ENCODE measurements at regions not wholly inside any gene's neighbourhood (a gene's known extent, or its start where the extent isn't known, plus 50 kb on each side); places are given as distances from the start of the nearest gene placed in this dataset.
A peak's percentile ranks its signal among the peaks of the same experiment; 100 is the strongest.

GRCh38 chr2:236434593-236434992 lies 135.0 kb upstream of the ACKR3 start:
- H3K27ac ChIP-seq (ENCODE audit: low read depth, low read length), result no peak overlapping the region
- H3K4me3 ChIP-seq (ENCODE audit: low read depth, low read length), result no peak overlapping the region
- H3K36me3 ChIP-seq (ENCODE audit: control insufficient read depth, insufficient read depth, low read length), result peaks cover under 1% of the 10 kb centered on the region
- no peaks in the 10 kb centered on the region for H3K27me3 ChIP-seq (ENCODE audit: control insufficient read depth, insufficient read depth, low read length)
- H3K4me1 ChIP-seq (ENCODE audit: control insufficient read depth, insufficient read depth, low read length), result peaks cover 4% of the 10 kb centered on the region
- 100% methylated on average over 1 of the region's 3 CpGs for WGBS (ENCODE audit: insufficient coverage)
- DNase-seq (ENCODE audit: low read depth in 4 of 6, low spot score in 6 of 6), result peak in 1 of 6 donors; percentile 23
- no peaks in the 10 kb centered on the region for H3K9me3 ChIP-seq (ENCODE audit: control insufficient read depth, insufficient read depth, low read length)

GRCh38 chr2:236440110-236440881 lies 129.3 kb upstream of the ACKR3 start:
- H3K9me3 ChIP-seq (ENCODE audit: control insufficient read depth, insufficient read depth, low read length), result no peaks in the 10 kb centered on the region
- no peaks in the 10 kb centered on the region for H3K36me3 ChIP-seq (ENCODE audit: control insufficient read depth, insufficient read depth, low read length)
- H3K4me1 ChIP-seq (ENCODE audit: control insufficient read depth, insufficient read depth, low read length), result no peaks in the 10 kb centered on the region
- no peak overlapping the region for H3K4me3 ChIP-seq (ENCODE audit: low read depth, low read length)
- no peak overlapping the region for H3K27ac ChIP-seq (ENCODE audit: low read depth, low read length)
- no peaks in the 10 kb centered on the region for H3K27me3 ChIP-seq (ENCODE audit: control insufficient read depth, insufficient read depth, low read length)
- no peak for DNase-seq (ENCODE audit: low read depth in 4 of 6, low spot score in 6 of 6)
- 96% methylated on average over 3 of the region's 6 CpGs for WGBS (ENCODE audit: insufficient coverage)

- no peak for DNase-seq (ENCODE audit: low read depth in 4 of 6, low spot score in 6 of 6)
- 86% methylated on average over 1 of the region's 3 CpGs for WGBS (ENCODE audit: insufficient coverage)
- H3K27me3 ChIP-seq (ENCODE audit: control insufficient read depth, insufficient read depth, low read length), result no peaks in the 10 kb centered on the region
- peaks cover 5% of the 10 kb centered on the region for H3K36me3 ChIP-seq (ENCODE audit: control insufficient read depth, insufficient read depth, low read length)
- no peak overlapping the region for H3K4me3 ChIP-seq (ENCODE audit: low read depth, low read length)
- H3K27ac ChIP-seq (ENCODE audit: low read depth, low read length), result no peak overlapping the region
- no peaks in the 10 kb centered on the region for H3K9me3 ChIP-seq (ENCODE audit: control insufficient read depth, insufficient read depth, low read length)
- peaks cover under 1% of the 10 kb centered on the region for H3K4me1 ChIP-seq (ENCODE audit: control insufficient read depth, insufficient read depth, low read length)
These were observed 125.4 kb upstream of the ACKR3 start for GRCh38 chr2:236444187-236444586.

GRCh38 chr2:236445678-236446077 lies 123.9 kb upstream of the ACKR3 start:
- Histone ChIP-seq H3K4me3 (ENCODE audit: low read depth, low read length) (no peak overlapping the region), H3K27me3 (ENCODE audit: control insufficient read depth, insufficient read depth, low read length) (no peaks in the 10 kb centered on the region), H3K36me3 (ENCODE audit: control insufficient read depth, insufficient read depth, low read length) (peaks cover 5% of the 10 kb centered on the region), H3K27ac (ENCODE audit: low read depth, low read length) (no peak overlapping the region), H3K4me1 (ENCODE audit: control insufficient read depth, insufficient read depth, low read length) (peaks cover 7% of the 10 kb centered on the region), H3K9me3 (ENCODE audit: control insufficient read depth, insufficient read depth, low read length) (no peaks in the 10 kb centered on the region)
- DNase-seq (ENCODE audit: low read depth in 4 of 6, low spot score in 6 of 6), result no peak
- WGBS (ENCODE audit: insufficient coverage), result 81% methylated on average over 2 of the region's 2 CpGs

- Histone ChIP-seq H3K4me3 (ENCODE audit: low read depth, low read length) (no peak overlapping the region), H3K36me3 (ENCODE audit: control insufficient read depth, insufficient read depth, low read length) (peaks cover 5% of the 10 kb centered on the region), H3K9me3 (ENCODE audit: control insufficient read depth, insufficient read depth, low read length) (no peaks in the 10 kb centered on the region), H3K4me1 (ENCODE audit: control insufficient read depth, insufficient read depth, low read length) (peaks cover 7% of the 10 kb centered on the region), H3K27ac (ENCODE audit: low read depth, low read length) (no peak overlapping the region), H3K27me3 (ENCODE audit: control insufficient read depth, insufficient read depth, low read length) (no peaks in the 10 kb centered on the region)
- 95% methylated on average over 9 of the region's 9 CpGs for WGBS (ENCODE audit: insufficient coverage)
- no peak for DNase-seq (ENCODE audit: low read depth in 4 of 6, low spot score in 6 of 6)
These were observed 123.1 kb upstream of the ACKR3 start for GRCh38 chr2:236446521-236446920.

GRCh38 chr2:236449167-236449761 lies 120.4 kb upstream of the ACKR3 start:
- no peaks in the 10 kb centered on the region for H3K27me3 ChIP-seq (ENCODE audit: control insufficient read depth, insufficient read depth, low read length)
- peaks cover 7% of the 10 kb centered on the region for H3K4me1 ChIP-seq (ENCODE audit: control insufficient read depth, insufficient read depth, low read length)
- no peak overlapping the region for H3K4me3 ChIP-seq (ENCODE audit: low read depth, low read length)
- 63% methylated on average over 13 of the region's 15 CpGs for WGBS (ENCODE audit: insufficient coverage)
- no peak overlapping the region for H3K27ac ChIP-seq (ENCODE audit: low read depth, low read length)
- no peaks in the 10 kb centered on the region for H3K9me3 ChIP-seq (ENCODE audit: control insufficient read depth, insufficient read depth, low read length)
- peaks cover 5% of the 10 kb centered on the region for H3K36me3 ChIP-seq (ENCODE audit: control insufficient read depth, insufficient read depth, low read length)
- DNase-seq (ENCODE audit: low read depth in 4 of 6, low spot score in 6 of 6), result peak in 1 of 6 donors; percentile 66

GRCh38 chr2:236452238-236452637 lies 117.4 kb upstream of the ACKR3 start:
- no peak overlapping the region for H3K4me3 ChIP-seq (ENCODE audit: low read depth, low read length)
- 0% methylated on average over 1 of the region's 3 CpGs for WGBS (ENCODE audit: insufficient coverage)
- peak in 1 of 6 donors; percentile 68 for DNase-seq (ENCODE audit: low read depth in 4 of 6, low spot score in 6 of 6)
- peaks cover 7% of the 10 kb centered on the region for H3K4me1 ChIP-seq (ENCODE audit: control insufficient read depth, insufficient read depth, low read length)
- H3K36me3 ChIP-seq (ENCODE audit: control insufficient read depth, insufficient read depth, low read length), result no peaks in the 10 kb centered on the region
- H3K27ac ChIP-seq (ENCODE audit: low read depth, low read length), result no peak overlapping the region
- H3K27me3 ChIP-seq (ENCODE audit: control insufficient read depth, insufficient read depth, low read length), result no peaks in the 10 kb centered on the region
- H3K9me3 ChIP-seq (ENCODE audit: control insufficient read depth, insufficient read depth, low read length), result no peaks in the 10 kb centered on the region

- DNase-seq (ENCODE audit: low read depth in 4 of 6, low spot score in 6 of 6), result no peak
- H3K27ac ChIP-seq (ENCODE audit: low read depth, low read length), result no peak overlapping the region
- 93% methylated on average over 9 of the region's 10 CpGs for WGBS (ENCODE audit: insufficient coverage)
- no peaks in the 10 kb centered on the region for H3K36me3 ChIP-seq (ENCODE audit: control insufficient read depth, insufficient read depth, low read length)
- H3K4me1 ChIP-seq (ENCODE audit: control insufficient read depth, insufficient read depth, low read length), result peaks cover 7% of the 10 kb centered on the region
- H3K27me3 ChIP-seq (ENCODE audit: control insufficient read depth, insufficient read depth, low read length), result no peaks in the 10 kb centered on the region
- H3K9me3 ChIP-seq (ENCODE audit: control insufficient read depth, insufficient read depth, low read length), result peaks cover 2% of the 10 kb centered on the region
- H3K4me3 ChIP-seq (ENCODE audit: low read depth, low read length), result no peak overlapping the region
These were observed 115.5 kb upstream of the ACKR3 start for GRCh38 chr2:236454076-236454475.

- DNase-seq (ENCODE audit: low read depth in 4 of 6, low spot score in 6 of 6), result no peak
- no peak overlapping the region for H3K4me3 ChIP-seq (ENCODE audit: low read depth, low read length)
- H3K27me3 ChIP-seq (ENCODE audit: control insufficient read depth, insufficient read depth, low read length), result no peaks in the 10 kb centered on the region
- H3K9me3 ChIP-seq (ENCODE audit: control insufficient read depth, insufficient read depth, low read length), result peaks cover 2% of the 10 kb centered on the region
- no peaks in the 10 kb centered on the region for H3K4me1 ChIP-seq (ENCODE audit: control insufficient read depth, insufficient read depth, low read length)
- H3K36me3 ChIP-seq (ENCODE audit: control insufficient read depth, insufficient read depth, low read length), result peaks cover 4% of the 10 kb centered on the region
- H3K27ac ChIP-seq (ENCODE audit: low read depth, low read length), result no peak overlapping the region
- WGBS (ENCODE audit: insufficient coverage), result no CpG with 5 or more reads among the region's 18 CpGs
These were observed 110.2 kb upstream of the ACKR3 start for GRCh38 chr2:236459393-236459792.

GRCh38 chr2:236464140-236464539 lies 105.5 kb upstream of the ACKR3 start:
- Histone ChIP-seq H3K9me3 (ENCODE audit: control insufficient read depth, insufficient read depth, low read length) (no peaks in the 10 kb centered on the region), H3K4me1 (ENCODE audit: control insufficient read depth, insufficient read depth, low read length) (no peaks in the 10 kb centered on the region), H3K4me3 (ENCODE audit: low read depth, low read length) (no peak overlapping the region), H3K27ac (ENCODE audit: low read depth, low read length) (no peak overlapping the region), H3K36me3 (ENCODE audit: control insufficient read depth, insufficient read depth, low read length) (peaks cover 6% of the 10 kb centered on the region), H3K27me3 (ENCODE audit: control insufficient read depth, insufficient read depth, low read length) (no peaks in the 10 kb centered on the region)
- DNase-seq (ENCODE audit: low read depth in 4 of 6, low spot score in 6 of 6), result no peak
- WGBS (ENCODE audit: insufficient coverage), result no CpG with 5 or more reads among the region's 1 CpG
